DND-41 (cell line): ENCODE measurements at regions not wholly inside any gene's neighbourhood (a gene's known extent, or its start where the extent isn't known, plus 50 kb on each side); places are given as distances from the start of the nearest gene placed in this dataset.

Experiments
- EZH2 ChIP-seq: IDR thresholded peaks from 3 replicates; pipeline ENCODE4 v1.6.1; 2012; ENCODE audit warnings: borderline replicate concordance, low read depth, mild to moderate bottlenecking, moderate library complexity, low read length, inconsistent platforms; ENCODE audit not compliant: severe bottlenecking
- TF ChIP-seq, protein P1 (sequence below): IDR thresholded peaks from 2 replicates; pipeline ENCODE4 v1.5.1; 2012; ENCODE audit warnings: borderline replicate concordance, low read length, moderate library complexity, mild to moderate bottlenecking; ENCODE audit not compliant: poor library complexity, severe bottlenecking; ENCODE audit errors: extremely low read depth

GRCh38 chr14:106662936-106663550, 1136.7 kb downstream of the TMEM121 start:
- TF ChIP-seq EZH2 = no peak
- TF ChIP-seq, protein P1, sequence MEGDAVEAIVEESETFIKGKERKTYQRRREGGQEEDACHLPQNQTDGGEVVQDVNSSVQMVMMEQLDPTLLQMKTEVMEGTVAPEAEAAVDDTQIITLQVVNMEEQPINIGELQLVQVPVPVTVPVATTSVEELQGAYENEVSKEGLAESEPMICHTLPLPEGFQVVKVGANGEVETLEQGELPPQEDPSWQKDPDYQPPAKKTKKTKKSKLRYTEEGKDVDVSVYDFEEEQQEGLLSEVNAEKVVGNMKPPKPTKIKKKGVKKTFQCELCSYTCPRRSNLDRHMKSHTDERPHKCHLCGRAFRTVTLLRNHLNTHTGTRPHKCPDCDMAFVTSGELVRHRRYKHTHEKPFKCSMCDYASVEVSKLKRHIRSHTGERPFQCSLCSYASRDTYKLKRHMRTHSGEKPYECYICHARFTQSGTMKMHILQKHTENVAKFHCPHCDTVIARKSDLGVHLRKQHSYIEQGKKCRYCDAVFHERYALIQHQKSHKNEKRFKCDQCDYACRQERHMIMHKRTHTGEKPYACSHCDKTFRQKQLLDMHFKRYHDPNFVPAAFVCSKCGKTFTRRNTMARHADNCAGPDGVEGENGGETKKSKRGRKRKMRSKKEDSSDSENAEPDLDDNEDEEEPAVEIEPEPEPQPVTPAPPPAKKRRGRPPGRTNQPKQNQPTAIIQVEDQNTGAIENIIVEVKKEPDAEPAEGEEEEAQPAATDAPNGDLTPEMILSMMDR = no peak
